Kidney tubule cell (primary cell): ENCODE measurements at regions not wholly inside any gene's neighbourhood (a gene's known extent, or its start where the extent isn't known, plus 50 kb on each side); places are given as distances from the start of the nearest gene placed in this dataset.

Experiments
- DNase-seq: peaks from one replicate; pipeline ENCODE4 v3.0.0-alpha.2; 2018; ENCODE audit warnings: low spot score

- peak; percentile 93 for DNase-seq
Measured at GRCh38 chr2:46850742-46851141, 64.9 kb downstream of the MCFD2 start.

- DNase-seq: peak; percentile 85
Measured at GRCh38 chr2:46849721-46850556, 65.7 kb downstream of the MCFD2 start.

- peak; percentile 64 for DNase-seq
Measured at GRCh38 chr2:46849046-46849715, 66.4 kb downstream of the MCFD2 start.

GRCh38 chr2:46848447-46848846 is 67.2 kb downstream of the MCFD2 start:
- no peak for DNase-seq

GRCh38 chr2:46847726-46848412 is 67.7 kb downstream of the MCFD2 start:
- DNase-seq: peak; percentile 46

- peak; percentile 94 for DNase-seq
Measured at GRCh38 chr2:46847185-46847710, 68.4 kb downstream of the MCFD2 start.

- DNase-seq: no peak
Measured at GRCh38 chr2:46846536-46846935, 69.1 kb downstream of the MCFD2 start.

GRCh38 chr2:46845542-46846486 is 69.8 kb downstream of the MCFD2 start:
- no peak for DNase-seq

GRCh38 chr2:46844443-46844842 is 71.2 kb downstream of the MCFD2 start:
- no peak for DNase-seq

GRCh38 chr2:46844034-46844433 is 71.6 kb downstream of the MCFD2 start:
- DNase-seq: no peak

- DNase-seq: no peak
Measured at GRCh38 chr2:46843316-46843715, 72.3 kb downstream of the MCFD2 start.

GRCh38 chr2:46842876-46843275 is 72.7 kb downstream of the MCFD2 start:
- no peak for DNase-seq

- no peak for DNase-seq
Measured at GRCh38 chr2:46841621-46842020, 74.0 kb downstream of the MCFD2 start.

- no peak for DNase-seq
Measured at GRCh38 chr2:46839045-46839444, 76.6 kb downstream of the MCFD2 start.

GRCh38 chr2:46837704-46838103 is 77.9 kb downstream of the MCFD2 start:
- no peak for DNase-seq

- no peak for DNase-seq
Measured at GRCh38 chr2:46837112-46837454, 78.5 kb downstream of the MCFD2 start.

- DNase-seq: peak; percentile 78
Measured at GRCh38 chr2:46836295-46837111, 79.1 kb downstream of the MCFD2 start.

GRCh38 chr2:46835520-46835919 is 80.1 kb downstream of the MCFD2 start:
- no peak for DNase-seq

- DNase-seq: no peak
Measured at GRCh38 chr2:46832543-46832942, 83.1 kb downstream of the MCFD2 start.

- no peak for DNase-seq
Measured at GRCh38 chr2:46831869-46832265, 83.7 kb downstream of the MCFD2 start.
